GM12875 (cell line): ENCODE measurements at regions not wholly inside any gene's neighbourhood (a gene's known extent, or its start where the extent isn't known, plus 50 kb on each side); places are given as distances from the start of the nearest gene placed in this dataset.

Experiments used
- H3K4me3 ChIP-seq: one replicate; pipeline ENCODE4 v1.5.1; 2011; ENCODE audit warnings: low read depth, low read length, control low read depth
- TF ChIP-seq, protein P1 (sequence below): IDR thresholded peaks from 2 replicates; pipeline ENCODE4 v1.5.1; 2011; ENCODE audit warnings: low read depth, mild to moderate bottlenecking, control low read depth, inconsistent platforms, low read length, moderate library complexity, borderline replicate concordance; ENCODE audit not compliant: insufficient read depth

DNA sequence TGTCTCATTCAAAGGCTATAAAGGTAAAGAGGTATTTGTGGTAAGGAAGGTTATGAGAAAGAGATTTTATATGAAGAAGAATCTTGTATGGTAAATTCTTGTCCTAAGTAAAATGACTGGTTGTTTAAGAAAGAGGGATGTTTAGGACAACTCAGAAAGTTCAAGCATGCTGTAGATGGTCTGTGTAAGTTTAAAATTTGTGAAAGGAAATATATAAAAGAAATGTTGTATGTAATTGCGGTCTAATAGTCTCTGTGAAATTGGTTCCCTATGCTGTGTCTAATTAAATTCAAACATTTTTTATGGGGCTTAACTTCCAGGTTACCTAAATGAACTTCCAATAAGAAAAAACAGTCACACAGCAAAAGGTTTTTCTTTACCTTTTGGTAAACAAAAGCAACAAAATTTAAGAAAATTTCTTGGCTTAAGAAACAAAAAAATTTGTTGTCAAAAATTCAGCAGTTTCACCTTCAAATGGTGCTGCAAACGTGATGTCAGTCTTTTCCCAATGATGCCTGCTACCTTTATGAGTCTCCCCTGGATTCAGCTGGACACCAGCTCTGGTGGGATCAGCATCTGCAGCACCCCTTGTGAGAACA lies 83.0 kb upstream of the FCN1 start:
- no peak overlapping the region for H3K4me3 ChIP-seq
- TF ChIP-seq, protein P1, sequence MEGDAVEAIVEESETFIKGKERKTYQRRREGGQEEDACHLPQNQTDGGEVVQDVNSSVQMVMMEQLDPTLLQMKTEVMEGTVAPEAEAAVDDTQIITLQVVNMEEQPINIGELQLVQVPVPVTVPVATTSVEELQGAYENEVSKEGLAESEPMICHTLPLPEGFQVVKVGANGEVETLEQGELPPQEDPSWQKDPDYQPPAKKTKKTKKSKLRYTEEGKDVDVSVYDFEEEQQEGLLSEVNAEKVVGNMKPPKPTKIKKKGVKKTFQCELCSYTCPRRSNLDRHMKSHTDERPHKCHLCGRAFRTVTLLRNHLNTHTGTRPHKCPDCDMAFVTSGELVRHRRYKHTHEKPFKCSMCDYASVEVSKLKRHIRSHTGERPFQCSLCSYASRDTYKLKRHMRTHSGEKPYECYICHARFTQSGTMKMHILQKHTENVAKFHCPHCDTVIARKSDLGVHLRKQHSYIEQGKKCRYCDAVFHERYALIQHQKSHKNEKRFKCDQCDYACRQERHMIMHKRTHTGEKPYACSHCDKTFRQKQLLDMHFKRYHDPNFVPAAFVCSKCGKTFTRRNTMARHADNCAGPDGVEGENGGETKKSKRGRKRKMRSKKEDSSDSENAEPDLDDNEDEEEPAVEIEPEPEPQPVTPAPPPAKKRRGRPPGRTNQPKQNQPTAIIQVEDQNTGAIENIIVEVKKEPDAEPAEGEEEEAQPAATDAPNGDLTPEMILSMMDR: no peak

DNA sequence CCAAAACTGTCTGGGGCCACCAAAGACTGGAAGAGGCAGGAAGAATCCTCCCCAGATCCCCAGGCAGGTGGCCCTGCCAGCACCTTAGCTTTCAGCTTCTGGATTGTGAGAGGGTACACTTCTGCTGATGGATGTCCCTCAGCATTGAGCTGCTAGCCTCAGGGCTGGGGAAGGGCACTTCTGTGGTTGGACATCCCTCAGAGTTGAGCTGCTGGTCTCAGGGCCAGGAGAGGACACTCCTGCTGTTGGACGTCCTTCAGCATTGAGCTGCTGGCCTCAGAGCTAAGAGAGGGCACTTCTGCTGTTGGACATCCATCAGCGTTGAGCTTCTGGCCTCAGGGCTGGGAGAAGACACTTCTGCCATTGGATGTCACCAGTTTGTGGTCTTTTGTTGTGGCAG lies 83.8 kb upstream of the FCN1 start:
- TF ChIP-seq, protein P1: no peak
- no peak overlapping the region for H3K4me3 ChIP-seq

GRCh38 chr9:135002336-135002735 lies 84.6 kb upstream of the FCN1 start:
- TF ChIP-seq, protein P1: no peak
- no peak overlapping the region for H3K4me3 ChIP-seq

GRCh38 chr9:135002802-135003201 lies 84.7 kb upstream of the OLFM1 start:
- TF ChIP-seq, protein P1: no peak
- H3K4me3 ChIP-seq: no peak overlapping the region

DNA sequence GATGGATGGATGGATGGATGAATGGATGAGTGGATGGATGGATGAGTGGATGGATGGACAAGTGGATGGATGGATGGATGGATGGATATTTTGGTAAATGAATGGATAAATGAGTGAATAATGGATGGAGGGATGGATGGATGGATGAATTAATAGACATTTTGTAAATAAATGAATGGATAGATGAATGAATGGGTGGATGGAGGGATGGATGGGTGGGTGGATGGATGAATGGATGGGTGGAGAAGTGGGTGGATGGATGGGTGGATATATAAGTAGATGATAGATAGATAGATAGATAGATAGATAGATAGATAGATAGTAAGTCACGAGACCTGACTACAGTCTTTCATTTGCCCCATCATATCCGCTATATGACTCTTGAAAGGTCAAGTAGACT lies 82.7 kb upstream of the OLFM1 start:
- TF ChIP-seq, protein P1: no peak
- H3K4me3 ChIP-seq: no peak overlapping the region

GRCh38 chr9:135006911-135007570 lies 80.4 kb upstream of the OLFM1 start:
- TF ChIP-seq, protein P1: no peak
- H3K4me3 ChIP-seq: no peak overlapping the region

DNA sequence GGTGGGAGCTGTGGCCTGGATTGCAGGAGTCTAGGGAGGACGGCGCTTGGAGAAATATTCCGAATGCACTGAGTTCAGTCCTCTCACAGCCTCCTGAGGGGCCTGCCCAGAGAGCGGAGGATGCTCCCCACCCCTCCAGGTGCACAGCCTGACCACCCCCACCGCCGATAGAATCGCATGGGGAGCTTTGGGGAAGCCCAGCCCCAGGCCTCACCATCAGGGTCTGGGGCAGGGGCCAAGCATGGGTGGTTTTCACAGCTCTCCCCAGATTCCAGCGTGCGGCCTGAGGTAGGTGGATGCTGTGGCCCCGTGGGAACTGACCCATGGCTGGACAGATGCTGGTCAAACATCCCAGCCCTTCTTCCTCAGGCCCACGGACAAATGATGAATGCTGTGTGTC lies 79.9 kb upstream of the OLFM1 start:
- no peak overlapping the region for H3K4me3 ChIP-seq
- TF ChIP-seq, protein P1: no peak
